ENCODE measurements at regions not wholly inside any gene's neighbourhood (a gene's known extent, or its start where the extent isn't known, plus 50 kb on each side); places are given as distances from the start of the nearest gene placed in this dataset.

GRCh38 chr9:38134611-38135237 lies 65.7 kb upstream of the SHB start:
- H3K9me3 ChIP-seq (ENCODE audit: insufficient read depth, low read length, severe bottlenecking) = no peaks in the 10 kb centered on the region
- DNase-seq (no peak), ATAC-seq (ENCODE audit: insufficient read depth, low read depth) (no peak)
- no peak overlapping the region for H3K27ac ChIP-seq (ENCODE audit: low read length)
- no peaks in the 10 kb centered on the region for H3K4me1 ChIP-seq (ENCODE audit: insufficient read depth, low read length)
- TF ChIP-seq CTCF (IDR thresholded peaks at IDR 0.05; ENCODE audit: borderline replicate concordance, extremely low read depth, low read length, poor library complexity, severe bottlenecking) (no peak), EZH2 (IDR thresholded peaks at IDR 0.05; ENCODE audit: borderline replicate concordance, low read depth, low read length, severe bottlenecking) (no peak)
- no peaks in the 10 kb centered on the region for H4K20me1 ChIP-seq (ENCODE audit: insufficient read depth, low read length)
- H3K9ac ChIP-seq (ENCODE audit: low read depth, low read length) = no peak overlapping the region
- H3K4me2 ChIP-seq (ENCODE audit: insufficient read depth, low read length) = no peak overlapping the region
- no peaks in the 10 kb centered on the region for H3K36me3 ChIP-seq (ENCODE audit: insufficient read depth, low read length)
- H3K79me2 ChIP-seq (ENCODE audit: insufficient read depth, low read length) = no peaks in the 10 kb centered on the region
- H2AFZ ChIP-seq (ENCODE audit: low read depth, low read length) = no peak overlapping the region
- H3K27me3 ChIP-seq (ENCODE audit: insufficient read depth, low read length, poor library complexity) = no peaks in the 10 kb centered on the region
- no peak overlapping the region for H3K4me3 ChIP-seq (ENCODE audit: low read depth in 1 of 2, low read length in 2 of 2)

GRCh38 chr9:38133595-38133994 lies 64.6 kb upstream of the SHB start:
- H3K4me3 ChIP-seq (ENCODE audit: low read depth in 1 of 2, low read length in 2 of 2) = no peak overlapping the region
- H3K36me3 ChIP-seq (ENCODE audit: insufficient read depth, low read length) = no peaks in the 10 kb centered on the region
- no peak overlapping the region for H3K9ac ChIP-seq (ENCODE audit: low read depth, low read length)
- no peak overlapping the region for H3K27ac ChIP-seq (ENCODE audit: low read length)
- no peak for TF ChIP-seq CTCF (IDR thresholded peaks at IDR 0.05; ENCODE audit: borderline replicate concordance, extremely low read depth, low read length, poor library complexity, severe bottlenecking)
- TF ChIP-seq EZH2 (IDR thresholded peaks at IDR 0.05; ENCODE audit: borderline replicate concordance, low read depth, low read length, severe bottlenecking) = no peak
- DNase-seq (no peak), ATAC-seq (ENCODE audit: insufficient read depth, low read depth) (no peak)
- no peaks in the 10 kb centered on the region for H3K9me3 ChIP-seq (ENCODE audit: insufficient read depth, low read length, severe bottlenecking)
- no peaks in the 10 kb centered on the region for H3K79me2 ChIP-seq (ENCODE audit: insufficient read depth, low read length)
- H3K4me2 ChIP-seq (ENCODE audit: insufficient read depth, low read length) = no peak overlapping the region
- H4K20me1 ChIP-seq (ENCODE audit: insufficient read depth, low read length) = no peaks in the 10 kb centered on the region
- H3K4me1 ChIP-seq (ENCODE audit: insufficient read depth, low read length) = peaks cover 11% of the 10 kb centered on the region
- no peaks in the 10 kb centered on the region for H3K27me3 ChIP-seq (ENCODE audit: insufficient read depth, low read length, poor library complexity)
- H2AFZ ChIP-seq (ENCODE audit: low read depth, low read length) = no peak overlapping the region

DNA sequence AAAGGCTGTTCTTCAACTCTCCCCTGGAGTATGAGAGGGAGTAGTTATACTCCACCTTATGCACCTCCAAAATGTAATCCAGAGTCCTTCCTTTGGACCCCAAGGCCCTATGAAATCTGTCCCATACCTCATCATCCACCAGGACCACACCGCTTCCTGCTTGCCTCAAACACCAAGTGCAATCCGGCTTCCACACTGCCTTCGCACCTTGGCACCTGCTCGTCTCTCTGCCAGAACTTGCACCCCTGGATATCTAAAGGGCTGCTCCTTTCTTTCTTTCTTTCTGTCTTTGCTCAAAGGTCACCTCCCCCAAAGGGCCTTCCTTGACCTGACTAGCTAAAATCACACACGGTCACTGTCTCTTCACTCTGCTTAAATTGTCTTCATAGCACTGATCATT lies 63.9 kb upstream of the SHB start:
- H3K27ac ChIP-seq (ENCODE audit: low read length) = no peak overlapping the region
- no peak overlapping the region for H3K9ac ChIP-seq (ENCODE audit: low read depth, low read length)
- H3K4me2 ChIP-seq (ENCODE audit: insufficient read depth, low read length) = no peak overlapping the region
- H2AFZ ChIP-seq (ENCODE audit: low read depth, low read length) = no peak overlapping the region
- no peaks in the 10 kb centered on the region for H3K9me3 ChIP-seq (ENCODE audit: insufficient read depth, low read length, severe bottlenecking)
- DNase-seq (no peak), ATAC-seq (ENCODE audit: insufficient read depth, low read depth) (no peak)
- H3K4me3 ChIP-seq (ENCODE audit: low read depth in 1 of 2, low read length in 2 of 2) = no peak overlapping the region
- no peak for TF ChIP-seq EZH2 (IDR thresholded peaks at IDR 0.05; ENCODE audit: borderline replicate concordance, low read depth, low read length, severe bottlenecking)
- TF ChIP-seq CTCF (IDR thresholded peaks at IDR 0.05; ENCODE audit: borderline replicate concordance, extremely low read depth, low read length, poor library complexity, severe bottlenecking) = no peak
- no peaks in the 10 kb centered on the region for H3K79me2 ChIP-seq (ENCODE audit: insufficient read depth, low read length)
- H4K20me1 ChIP-seq (ENCODE audit: insufficient read depth, low read length) = no peaks in the 10 kb centered on the region
- no peaks in the 10 kb centered on the region for H3K27me3 ChIP-seq (ENCODE audit: insufficient read depth, low read length, poor library complexity)
- H3K4me1 ChIP-seq (ENCODE audit: insufficient read depth, low read length) = peaks cover 17% of the 10 kb centered on the region
- H3K36me3 ChIP-seq (ENCODE audit: insufficient read depth, low read length) = no peaks in the 10 kb centered on the region

Measured in DND-41 (cell line).